ENCODE measurements at regions not wholly inside any gene's neighbourhood (a gene's known extent, or its start where the extent isn't known, plus 50 kb on each side); places are given as distances from the start of the nearest gene placed in this dataset.

GRCh38 chr1:165006831-165007230 is 349.7 kb downstream of the LMX1A start:
- TF ChIP-seq POLR2A (IDR thresholded peaks at IDR 0.05), result no peak
- no peak for TF ChIP-seq POLR2AphosphoS5 (IDR thresholded peaks at IDR 0.05)
